ENCODE measurements at regions not wholly inside any gene's neighbourhood (a gene's known extent, or its start where the extent isn't known, plus 50 kb on each side); places are given as distances from the start of the nearest gene placed in this dataset.

- no peak for DNase-seq (ENCODE audit: low read depth in 3 of 3, low spot score in 2 of 3)
These were observed 76.5 kb upstream of the ADRB1 start for GRCh38 chr10:113967126-113967525.

- DNase-seq (ENCODE audit: low read depth in 3 of 3, low spot score in 2 of 3), result no peak
These were observed 73.0 kb upstream of the ADRB1 start for GRCh38 chr10:113970641-113971040.

- no peak for DNase-seq (ENCODE audit: low read depth in 3 of 3, low spot score in 2 of 3)
These were observed 72.2 kb upstream of the ADRB1 start for GRCh38 chr10:113971349-113971973.

- no peak for DNase-seq (ENCODE audit: low read depth in 3 of 3, low spot score in 2 of 3)
These were observed 66.5 kb upstream of the ADRB1 start for GRCh38 chr10:113977174-113977573.

GRCh38 chr10:113978802-113979201 lies 64.9 kb upstream of the ADRB1 start:
- no peak for DNase-seq (ENCODE audit: low read depth in 3 of 3, low spot score in 2 of 3)

- no peak for DNase-seq (ENCODE audit: low read depth in 3 of 3, low spot score in 2 of 3)
These were observed 64.3 kb upstream of the ADRB1 start for GRCh38 chr10:113979409-113979808.

GRCh38 chr10:113980408-113981087 lies 63.1 kb upstream of the ADRB1 start:
- DNase-seq (ENCODE audit: low read depth in 3 of 3, low spot score in 2 of 3), result no peak

- DNase-seq (ENCODE audit: low read depth in 3 of 3, low spot score in 2 of 3), result no peak
These were observed 61.4 kb upstream of the ADRB1 start for GRCh38 chr10:113982296-113982695.

GRCh38 chr10:113982769-113983168 lies 60.9 kb upstream of the ADRB1 start:
- DNase-seq (ENCODE audit: low read depth in 3 of 3, low spot score in 2 of 3), result peak in 1 of 3 donors; percentile 27

GRCh38 chr10:113983552-113983951 lies 60.1 kb upstream of the ADRB1 start:
- no peak for DNase-seq (ENCODE audit: low read depth in 3 of 3, low spot score in 2 of 3)

GRCh38 chr10:113985297-113985844 lies 58.3 kb upstream of the ADRB1 start:
- DNase-seq (ENCODE audit: low read depth in 3 of 3, low spot score in 2 of 3), result no peak

- no peak for DNase-seq (ENCODE audit: low read depth in 3 of 3, low spot score in 2 of 3)
These were observed 57.4 kb upstream of the ADRB1 start for GRCh38 chr10:113986316-113986715.

GRCh38 chr10:113987156-113987555 lies 56.5 kb upstream of the ADRB1 start:
- no peak for DNase-seq (ENCODE audit: low read depth in 3 of 3, low spot score in 2 of 3)

- no peak for DNase-seq (ENCODE audit: low read depth in 3 of 3, low spot score in 2 of 3)
These were observed 55.9 kb upstream of the ADRB1 start for GRCh38 chr10:113987805-113988204.

GRCh38 chr10:113988535-113988934 lies 55.1 kb upstream of the ADRB1 start:
- no peak for DNase-seq (ENCODE audit: low read depth in 3 of 3, low spot score in 2 of 3)

GRCh38 chr10:113991091-113991860 lies 52.4 kb upstream of the ADRB1 start:
- DNase-seq (ENCODE audit: low read depth in 3 of 3, low spot score in 2 of 3), result no peak

- no peak for DNase-seq (ENCODE audit: low read depth in 3 of 3, low spot score in 2 of 3)
These were observed 51.1 kb upstream of the ADRB1 start for GRCh38 chr10:113992471-113993011.

- DNase-seq (ENCODE audit: low read depth in 3 of 3, low spot score in 2 of 3), result no peak
These were observed 50.1 kb upstream of the ADRB1 start for GRCh38 chr10:113993489-113993991.
